HS-5 (cell line): ENCODE measurements at regions not wholly inside any gene's neighbourhood (a gene's known extent, or its start where the extent isn't known, plus 50 kb on each side); places are given as distances from the start of the nearest gene placed in this dataset.

Experiments used
- DNase-seq: peaks from one replicate; pipeline ENCODE4 v3.0.0-alpha.2; 2012; ENCODE audit warnings: low read depth

- DNase-seq: no peak
These were observed 83.5 kb upstream of the NPY start for GRCh38 chr7:24200407-24200966.

- no peak for DNase-seq
These were observed 82.8 kb upstream of the NPY start for GRCh38 chr7:24201226-24201625.

GRCh38 chr7:24212073-24212472, 71.9 kb upstream of the NPY start:
- DNase-seq: no peak

GRCh38 chr7:24213311-24213710, 70.7 kb upstream of the NPY start:
- DNase-seq: no peak

GRCh38 chr7:24214670-24215069, 69.3 kb upstream of the NPY start:
- no peak for DNase-seq

- peak; percentile 40 for DNase-seq
These were observed 67.3 kb upstream of the NPY start for GRCh38 chr7:24216576-24217125.

- no peak for DNase-seq
These were observed 62.5 kb upstream of the NPY start for GRCh38 chr7:24221500-24221899.

GRCh38 chr7:24227068-24227467, 56.9 kb upstream of the NPY start:
- no peak for DNase-seq

- no peak for DNase-seq
These were observed 56.2 kb upstream of the NPY start for GRCh38 chr7:24227603-24228359.

GRCh38 chr7:24229481-24230226, 54.3 kb upstream of the NPY start:
- no peak for DNase-seq

GRCh38 chr7:24231493-24231892, 52.5 kb upstream of the NPY start:
- no peak for DNase-seq

- DNase-seq: no peak
These were observed 50.6 kb upstream of the NPY start for GRCh38 chr7:24233386-24233785.
